Ramos (cell line): ENCODE measurements at regions not wholly inside any gene's neighbourhood (a gene's known extent, or its start where the extent isn't known, plus 50 kb on each side); places are given as distances from the start of the nearest gene placed in this dataset.

Experiments
- in situ Hi-C: fragments of 300-500 bp; cut with MboI; formaldehyde crosslinking; loops from one replicate; pipeline ENCODE4 v1.14.3; 2022; ENCODE audit warnings: low sequenced_read_pairs; ENCODE audit not compliant: unreplicated experiment

GRCh38 chr1:172748201-172748600 lies 89.3 kb downstream of the FASLG start:
- in situ Hi-C loops, result loop anchor here (5.0 to 25.0 kb wide), 4 partner anchors 444 to 1989 kb away; partner anchors contain the start of genes CENPL and DARS2

GRCh38 chr1:172751683-172752082 lies 92.8 kb downstream of the FASLG start:
- in situ Hi-C loops, result no loop called here

GRCh38 chr1:172753964-172754363 lies 95.1 kb downstream of the FASLG start:
- in situ Hi-C loops, result no loop called here

- in situ Hi-C loops, result no loop called here
Observed at GRCh38 chr1:172754609-172755008, 95.7 kb downstream of the FASLG start.

GRCh38 chr1:172755099-172755498 lies 96.2 kb downstream of the FASLG start:
- in situ Hi-C loops, result no loop called here

- in situ Hi-C loops, result no loop called here
Observed at GRCh38 chr1:172756024-172756423, 97.1 kb downstream of the FASLG start.

- in situ Hi-C loops, result no loop called here
Observed at GRCh38 chr1:172758259-172758658, 99.4 kb downstream of the FASLG start.

- in situ Hi-C loops, result no loop called here
Observed at GRCh38 chr1:172760121-172760520, 101.2 kb downstream of the FASLG start.

GRCh38 chr1:172761581-172762486 lies 102.9 kb downstream of the FASLG start:
- in situ Hi-C loops, result no loop called here

- in situ Hi-C loops, result no loop called here
Observed at GRCh38 chr1:172763057-172763456, 104.2 kb downstream of the FASLG start.

GRCh38 chr1:172764378-172764777 lies 105.5 kb downstream of the FASLG start:
- in situ Hi-C loops, result no loop called here

GRCh38 chr1:172766462-172766861 lies 107.6 kb downstream of the FASLG start:
- in situ Hi-C loops, result no loop called here

GRCh38 chr1:172770071-172770470 lies 111.2 kb downstream of the FASLG start:
- in situ Hi-C loops, result no loop called here

- in situ Hi-C loops, result no loop called here
Observed at GRCh38 chr1:172774561-172774960, 115.7 kb downstream of the FASLG start.

GRCh38 chr1:172775606-172776005 lies 116.7 kb downstream of the FASLG start:
- in situ Hi-C loops, result no loop called here

- in situ Hi-C loops, result no loop called here
Observed at GRCh38 chr1:172776071-172776470, 117.2 kb downstream of the FASLG start.

GRCh38 chr1:172777767-172778166 lies 118.9 kb downstream of the FASLG start:
- in situ Hi-C loops, result no loop called here

- in situ Hi-C loops, result no loop called here
Observed at GRCh38 chr1:172778456-172779455, 119.9 kb downstream of the FASLG start.

- in situ Hi-C loops, result no loop called here
Observed at GRCh38 chr1:172779491-172779890, 120.6 kb downstream of the FASLG start.

- in situ Hi-C loops, result no loop called here
Observed at GRCh38 chr1:172781513-172782140, 122.7 kb downstream of the FASLG start.
